ENCODE measurements at regions not wholly inside any gene's neighbourhood (a gene's known extent, or its start where the extent isn't known, plus 50 kb on each side); places are given as distances from the start of the nearest gene placed in this dataset.

- ATAC-seq, result no peak
- TF ChIP-seq TOX (CRISPR knock-in tag; IDR thresholded peaks at IDR 0.05; ENCODE audit: borderline replicate concordance), result no peak
- no peak for TF ChIP-seq ZNF70 (CRISPR knock-in tag; IDR thresholded peaks at IDR 0.05)
- no peak for TF ChIP-seq TCF4 (CRISPR knock-in tag; IDR thresholded peaks at IDR 0.05; ENCODE audit: borderline replicate concordance)
- TF ChIP-seq POU6F1 (CRISPR knock-in tag; IDR thresholded peaks at IDR 0.05; ENCODE audit: borderline replicate concordance, low read depth), result no peak
- no peak for TF ChIP-seq TSHZ2 (CRISPR knock-in tag; IDR thresholded peaks at IDR 0.05)
- TF ChIP-seq ZC3H10 (CRISPR knock-in tag; IDR thresholded peaks at IDR 0.05), result no peak
- no peak for TF ChIP-seq ZFP30 (CRISPR knock-in tag; IDR thresholded peaks at IDR 0.05)
- TF ChIP-seq OSR1 (CRISPR knock-in tag; IDR thresholded peaks at IDR 0.05), result no peak
- TF ChIP-seq CREB5 (CRISPR knock-in tag; IDR thresholded peaks at IDR 0.05; ENCODE audit: low read depth), result no peak
- TF ChIP-seq, protein P1, sequence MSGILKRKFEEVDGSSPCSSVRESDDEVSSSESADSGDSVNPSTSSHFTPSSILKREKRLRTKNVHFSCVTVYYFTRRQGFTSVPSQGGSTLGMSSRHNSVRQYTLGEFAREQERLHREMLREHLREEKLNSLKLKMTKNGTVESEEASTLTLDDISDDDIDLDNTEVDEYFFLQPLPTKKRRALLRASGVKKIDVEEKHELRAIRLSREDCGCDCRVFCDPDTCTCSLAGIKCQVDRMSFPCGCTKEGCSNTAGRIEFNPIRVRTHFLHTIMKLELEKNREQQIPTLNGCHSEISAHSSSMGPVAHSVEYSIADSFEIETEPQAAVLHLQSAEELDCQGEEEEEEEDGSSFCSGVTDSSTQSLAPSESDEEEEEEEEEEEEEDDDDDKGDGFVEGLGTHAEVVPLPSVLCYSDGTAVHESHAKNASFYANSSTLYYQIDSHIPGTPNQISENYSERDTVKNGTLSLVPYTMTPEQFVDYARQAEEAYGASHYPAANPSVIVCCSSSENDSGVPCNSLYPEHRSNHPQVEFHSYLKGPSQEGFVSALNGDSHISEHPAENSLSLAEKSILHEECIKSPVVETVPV (CRISPR knock-in tag; IDR thresholded peaks at IDR 0.05), result no peak
- no peak for TF ChIP-seq PPARA (CRISPR knock-in tag; IDR thresholded peaks at IDR 0.05; ENCODE audit: borderline replicate concordance)
- TF ChIP-seq CSDC2 (CRISPR knock-in tag; IDR thresholded peaks at IDR 0.05), result no peak
- TF ChIP-seq GLIS3 (CRISPR knock-in tag; IDR thresholded peaks at IDR 0.05), result no peak
- TF ChIP-seq ARNTL (CRISPR knock-in tag; IDR thresholded peaks at IDR 0.05; ENCODE audit: borderline replicate concordance, low read depth), result no peak
- TF ChIP-seq, protein P2, sequence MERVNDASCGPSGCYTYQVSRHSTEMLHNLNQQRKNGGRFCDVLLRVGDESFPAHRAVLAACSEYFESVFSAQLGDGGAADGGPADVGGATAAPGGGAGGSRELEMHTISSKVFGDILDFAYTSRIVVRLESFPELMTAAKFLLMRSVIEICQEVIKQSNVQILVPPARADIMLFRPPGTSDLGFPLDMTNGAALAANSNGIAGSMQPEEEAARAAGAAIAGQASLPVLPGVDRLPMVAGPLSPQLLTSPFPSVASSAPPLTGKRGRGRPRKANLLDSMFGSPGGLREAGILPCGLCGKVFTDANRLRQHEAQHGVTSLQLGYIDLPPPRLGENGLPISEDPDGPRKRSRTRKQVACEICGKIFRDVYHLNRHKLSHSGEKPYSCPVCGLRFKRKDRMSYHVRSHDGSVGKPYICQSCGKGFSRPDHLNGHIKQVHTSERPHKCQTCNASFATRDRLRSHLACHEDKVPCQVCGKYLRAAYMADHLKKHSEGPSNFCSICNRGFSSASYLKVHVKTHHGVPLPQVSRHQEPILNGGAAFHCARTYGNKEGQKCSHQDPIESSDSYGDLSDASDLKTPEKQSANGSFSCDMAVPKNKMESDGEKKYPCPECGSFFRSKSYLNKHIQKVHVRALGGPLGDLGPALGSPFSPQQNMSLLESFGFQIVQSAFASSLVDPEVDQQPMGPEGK (CRISPR knock-in tag; IDR thresholded peaks at IDR 0.05; ENCODE audit: borderline replicate concordance), result no peak
- TF ChIP-seq RARB (CRISPR knock-in tag; IDR thresholded peaks at IDR 0.05), result no peak
- TF ChIP-seq SNAI2 (CRISPR knock-in tag; IDR thresholded peaks at IDR 0.05), result no peak
Observed at GRCh38 chr4:135839712-135840111, 1638.1 kb upstream of the PABPC4L start.

DNA sequence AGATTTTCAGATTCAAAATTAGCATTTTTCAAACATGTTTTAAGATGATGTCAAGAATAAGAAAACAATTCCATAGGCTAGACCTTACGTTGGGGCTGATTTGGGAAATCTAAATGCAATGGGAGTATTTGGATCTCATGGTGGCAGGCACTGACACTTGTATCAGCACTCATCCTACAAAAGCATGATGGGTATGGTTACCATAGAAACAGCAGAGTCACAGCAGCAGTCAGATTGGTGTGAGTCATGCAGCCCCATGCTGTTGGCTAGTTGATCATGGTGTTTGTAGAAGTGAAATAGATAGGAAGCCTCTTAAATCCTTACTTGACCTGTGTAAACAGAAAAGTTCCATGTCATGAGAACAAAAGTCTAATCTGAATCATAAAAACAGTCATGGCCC, 1637.3 kb upstream of the PABPC4L start:
- peak; percentile 71 for ATAC-seq
- TF ChIP-seq TSHZ2 (CRISPR knock-in tag; IDR thresholded peaks at IDR 0.05) (no peak), TCF4 (CRISPR knock-in tag; IDR thresholded peaks at IDR 0.05; ENCODE audit: borderline replicate concordance) (no peak), ISL1 (CRISPR knock-in tag; IDR thresholded peaks at IDR 0.05) (no peak), ZNF8 (CRISPR knock-in tag; IDR thresholded peaks at IDR 0.05) (no peak), GLIS3 (CRISPR knock-in tag; IDR thresholded peaks at IDR 0.05) (no peak), SNAI2 (CRISPR knock-in tag; IDR thresholded peaks at IDR 0.05) (no peak), ZFP3 (CRISPR knock-in tag; IDR thresholded peaks at IDR 0.05) (no peak), ZNF565 (CRISPR knock-in tag; conservative IDR thresholded peaks at IDR 0.05; ENCODE audit: low read depth) (no peak), BACH2 (CRISPR knock-in tag; IDR thresholded peaks at IDR 0.05; ENCODE audit: borderline replicate concordance) (no peak), TOX (CRISPR knock-in tag; IDR thresholded peaks at IDR 0.05; ENCODE audit: borderline replicate concordance) (no peak), RARB (CRISPR knock-in tag; IDR thresholded peaks at IDR 0.05) (no peak), ZFP30 (CRISPR knock-in tag; IDR thresholded peaks at IDR 0.05) (no peak), ZC3H10 (CRISPR knock-in tag; IDR thresholded peaks at IDR 0.05) (no peak), OSR1 (CRISPR knock-in tag; IDR thresholded peaks at IDR 0.05) (no peak), POU6F1 (CRISPR knock-in tag; IDR thresholded peaks at IDR 0.05; ENCODE audit: borderline replicate concordance, low read depth) (no peak), CSDC2 (CRISPR knock-in tag; IDR thresholded peaks at IDR 0.05) (no peak), ARNTL (CRISPR knock-in tag; IDR thresholded peaks at IDR 0.05; ENCODE audit: borderline replicate concordance, low read depth) (no peak)
- TF ChIP-seq, protein P2 (CRISPR knock-in tag; IDR thresholded peaks at IDR 0.05; ENCODE audit: borderline replicate concordance), result no peak

All from SK-N-SH treated with all-trans-retinoic acid at 6 μM for 48 hours (cell line).